HG03520 (cell line): ENCODE measurements at regions not wholly inside any gene's neighbourhood (a gene's known extent, or its start where the extent isn't known, plus 50 kb on each side); places are given as distances from the start of the nearest gene placed in this dataset.

Experiments
- ATAC-seq: cut with Tn5 transposase; IDR thresholded peaks from one replicate; pipeline ENCODE4 v1.9.1; 2021; ENCODE audit warnings: mild to moderate bottlenecking, moderate library complexity; ENCODE audit not compliant: unreplicated experiment

GRCh38 chr12:19008102-19008501 lies 121.4 kb upstream of the PLEKHA5 start:
- no peak for ATAC-seq

DNA sequence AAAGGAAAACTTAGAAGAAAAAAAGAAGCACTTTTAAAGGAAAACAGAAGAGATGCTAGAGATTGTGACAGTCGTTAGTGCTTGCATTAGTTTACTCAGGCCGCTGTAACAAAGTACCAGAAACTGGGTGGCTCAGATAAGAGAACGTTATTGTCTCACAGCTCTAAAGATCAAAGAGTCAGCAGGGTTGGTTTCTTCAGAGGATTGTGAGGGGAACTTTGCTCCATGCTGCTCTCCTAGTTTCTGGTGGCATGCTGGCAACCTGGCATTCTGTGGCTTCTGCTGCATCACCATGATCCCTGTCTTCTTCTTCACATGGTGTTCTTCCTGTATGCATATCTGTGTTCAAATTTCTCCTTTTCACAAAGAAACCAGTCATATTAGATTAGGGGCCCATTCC lies 119.4 kb upstream of the PLEKHA5 start:
- no peak for ATAC-seq

DNA sequence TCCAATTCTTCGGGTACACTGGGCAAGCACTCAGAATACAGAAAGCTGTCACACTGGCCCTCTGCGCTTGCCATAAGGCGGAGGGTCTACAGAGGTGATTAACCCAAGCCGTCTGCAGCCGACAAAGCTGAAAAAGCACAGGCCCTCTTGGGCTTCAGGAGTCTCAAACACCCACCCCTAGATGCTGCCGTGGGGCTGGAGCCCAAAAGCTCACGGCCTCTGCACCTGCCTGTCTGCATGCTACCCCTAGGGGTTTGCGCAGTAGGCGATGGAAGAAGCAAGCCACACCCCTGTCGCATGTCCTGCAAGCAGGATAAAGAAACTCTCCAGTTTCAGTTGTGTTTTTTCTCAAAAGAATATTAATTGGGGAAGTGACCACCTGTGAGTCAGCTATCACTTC lies 118.8 kb upstream of the PLEKHA5 start:
- no peak for ATAC-seq

DNA sequence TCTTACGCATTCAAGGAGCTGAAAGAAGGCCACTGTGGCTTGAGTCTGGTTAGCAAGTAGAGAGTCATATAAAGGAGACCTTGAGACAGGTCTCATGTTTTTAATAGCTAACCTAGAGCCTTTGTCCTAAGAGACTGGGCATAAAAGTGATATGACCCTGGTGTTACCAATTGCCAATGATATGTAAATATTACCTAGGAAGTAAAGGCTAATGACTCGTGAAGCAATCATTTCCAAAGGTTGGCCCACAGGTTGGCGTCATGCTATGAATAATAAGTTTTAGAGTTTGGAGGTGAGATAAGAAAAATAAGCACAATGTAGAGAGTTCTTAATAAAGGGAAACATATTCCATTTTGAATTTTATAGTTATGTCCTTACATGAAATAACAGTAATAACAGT lies 116.6 kb upstream of the PLEKHA5 start:
- no peak for ATAC-seq

DNA sequence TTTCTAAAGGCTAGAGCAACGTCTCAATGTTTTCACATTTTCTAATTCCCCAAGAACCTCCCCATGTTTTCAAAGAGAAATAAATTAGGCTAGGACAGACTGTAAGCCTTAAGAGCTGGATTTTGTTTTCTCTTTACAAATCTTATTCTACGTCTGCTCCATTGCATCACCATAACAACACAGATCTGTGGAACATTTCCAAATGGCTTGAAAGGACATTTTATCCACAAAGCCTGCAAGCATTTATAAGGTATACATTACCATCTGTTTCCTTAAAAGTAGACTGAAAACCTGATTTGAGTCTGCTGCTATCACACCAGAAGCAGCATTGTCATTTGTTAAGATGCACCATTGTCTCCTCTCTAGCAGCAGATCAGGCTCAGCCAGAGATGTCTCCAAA lies 115.3 kb upstream of the PLEKHA5 start:
- no peak for ATAC-seq

GRCh38 chr12:19015285-19015684 lies 114.2 kb upstream of the PLEKHA5 start:
- ATAC-seq, result no peak

GRCh38 chr12:19018302-19018970 lies 111.1 kb upstream of the PLEKHA5 start:
- no peak for ATAC-seq

- ATAC-seq, result no peak
Measured at GRCh38 chr12:19021240-19021639, 108.3 kb upstream of the PLEKHA5 start.

GRCh38 chr12:19021646-19022045 lies 107.9 kb upstream of the PLEKHA5 start:
- no peak for ATAC-seq

DNA sequence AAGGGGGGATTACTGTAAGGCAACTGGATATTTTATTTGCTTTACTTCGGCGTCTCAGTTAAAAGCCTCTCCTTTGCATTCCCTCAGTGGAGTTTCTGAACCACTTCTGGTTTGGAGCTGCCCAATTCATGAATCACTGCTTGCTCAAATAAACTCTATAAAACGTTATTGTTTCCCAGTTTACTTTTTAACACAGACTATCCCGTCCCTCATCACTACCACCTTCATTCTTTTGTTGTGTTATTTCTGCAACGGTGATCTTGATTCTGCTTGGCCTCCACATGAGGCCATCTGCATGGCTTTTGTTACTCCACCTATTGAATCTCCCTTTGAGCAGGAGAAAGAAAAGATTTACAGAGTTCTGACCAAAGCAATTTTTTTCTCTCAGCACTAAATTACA lies 104.0 kb upstream of the PLEKHA5 start:
- no peak for ATAC-seq

GRCh38 chr12:19026034-19026433 lies 103.5 kb upstream of the PLEKHA5 start:
- no peak for ATAC-seq

- ATAC-seq, result no peak
Measured at GRCh38 chr12:19026614-19027488, 102.7 kb upstream of the PLEKHA5 start.

- no peak for ATAC-seq
Measured at GRCh38 chr12:19030180-19030579, 99.4 kb upstream of the PLEKHA5 start.

DNA sequence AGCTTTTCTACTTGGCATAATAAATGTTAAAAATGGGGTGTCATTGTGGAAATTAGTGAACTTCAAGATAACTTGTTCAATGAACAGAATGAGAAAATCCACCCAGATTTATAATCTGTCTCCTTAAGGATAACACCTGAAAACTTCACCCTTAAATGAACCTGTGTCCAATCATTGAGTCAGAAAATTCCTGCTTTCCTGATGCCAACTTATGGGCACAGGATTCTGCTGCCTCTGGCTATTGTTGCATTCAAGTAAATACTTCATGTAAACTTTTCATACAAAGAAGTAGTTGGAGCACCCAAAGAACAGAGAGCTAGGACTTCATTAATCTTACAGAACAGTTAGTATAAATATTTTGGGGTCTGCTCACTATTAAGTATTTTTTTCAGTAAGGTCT lies 98.9 kb upstream of the PLEKHA5 start:
- no peak for ATAC-seq

GRCh38 chr12:19031032-19031431 lies 98.5 kb upstream of the PLEKHA5 start:
- ATAC-seq, result no peak

DNA sequence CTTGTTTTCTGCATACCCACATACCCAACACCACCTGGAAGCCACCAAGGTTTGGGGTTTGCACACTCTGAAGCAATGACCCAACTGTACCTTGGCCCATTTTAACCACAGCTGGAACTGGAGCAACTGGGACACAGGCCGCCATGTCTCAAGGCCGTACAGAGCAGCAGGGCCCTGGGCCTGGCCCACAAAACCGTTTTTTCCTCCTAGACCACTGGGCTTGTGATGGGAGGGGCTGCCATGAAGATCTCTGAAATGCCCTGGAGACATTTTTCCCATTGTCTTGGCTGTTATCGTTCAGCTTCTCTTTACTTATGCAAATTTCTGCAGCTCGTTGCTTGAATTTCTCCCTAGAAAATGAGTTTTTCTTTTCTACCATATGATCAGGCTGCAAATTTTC lies 96.7 kb upstream of the PLEKHA5 start:
- ATAC-seq, result no peak

- ATAC-seq, result no peak
Measured at GRCh38 chr12:19033244-19033643, 96.3 kb upstream of the PLEKHA5 start.

DNA sequence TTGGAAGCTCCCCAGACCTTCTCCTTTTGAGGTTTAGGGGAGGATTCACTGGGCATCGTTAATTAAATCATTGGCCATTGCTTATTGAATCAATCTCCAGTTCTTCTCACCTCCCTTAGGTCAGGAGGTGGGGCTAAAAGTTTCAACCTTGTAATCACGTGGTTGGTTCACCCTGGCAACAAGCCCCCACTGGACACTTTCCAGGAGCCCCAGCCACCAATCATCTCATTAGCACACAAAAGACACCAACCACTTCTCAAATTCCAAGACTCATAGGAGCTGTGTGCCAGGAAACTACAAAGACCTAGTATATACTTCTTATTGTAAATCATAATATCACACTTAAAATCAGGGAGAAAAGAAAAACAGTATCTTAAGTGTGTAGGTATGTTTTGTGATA lies 94.6 kb upstream of the PLEKHA5 start:
- no peak for ATAC-seq

DNA sequence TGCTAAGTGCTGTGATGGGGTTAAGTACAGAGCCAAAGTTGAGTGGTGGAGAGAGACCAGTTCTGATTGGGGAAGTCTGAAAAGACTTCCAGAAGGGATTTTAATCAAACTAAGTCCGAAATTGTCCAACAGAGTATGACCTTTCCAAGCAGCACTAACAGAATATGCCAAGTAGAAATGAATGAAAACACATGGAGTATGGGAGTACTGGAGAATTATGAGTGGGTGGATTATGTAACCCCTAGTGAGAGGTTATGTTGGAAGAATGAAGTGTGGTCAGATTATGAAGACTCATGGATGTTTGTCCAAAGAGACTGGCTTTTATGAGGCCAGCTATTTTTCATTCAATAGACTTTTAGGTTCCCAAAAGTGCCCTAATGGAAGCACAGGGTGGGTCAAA lies 94.0 kb upstream of the PLEKHA5 start:
- ATAC-seq, result no peak

GRCh38 chr12:19036673-19037357 lies 92.7 kb upstream of the PLEKHA5 start:
- no peak for ATAC-seq

DNA sequence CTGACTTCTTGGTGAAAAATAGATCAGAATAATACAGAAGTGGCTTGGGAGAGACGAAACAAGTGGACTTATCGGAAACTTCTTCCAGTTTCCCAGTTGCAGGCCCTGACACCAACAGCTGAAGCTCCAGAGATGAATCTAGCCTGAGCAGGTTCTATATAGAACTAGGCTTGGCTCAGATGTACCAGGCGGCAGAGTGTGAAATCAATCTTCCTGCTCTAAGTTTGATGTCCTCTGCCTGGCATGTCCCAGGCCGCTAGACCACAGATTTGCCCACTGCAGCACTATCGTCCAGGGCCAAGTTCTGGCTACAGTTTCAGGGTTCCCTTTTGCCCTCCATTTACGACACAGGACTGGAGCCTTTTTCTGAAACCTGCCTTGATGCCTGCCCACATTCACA lies 91.3 kb upstream of the PLEKHA5 start:
- ATAC-seq, result no peak

GRCh38 chr12:19039515-19039914 lies 90.0 kb upstream of the PLEKHA5 start:
- ATAC-seq, result no peak
